ENCODE measurements at regions not wholly inside any gene's neighbourhood (a gene's known extent, or its start where the extent isn't known, plus 50 kb on each side); places are given as distances from the start of the nearest gene placed in this dataset.

- Histone ChIP-seq H2BK5ac (ENCODE audit: low read depth, low read length, poor library complexity, severe bottlenecking) (no peak overlapping the region), H3K4me2 (ENCODE audit: low read depth, low read length) (no peak overlapping the region), H4K8ac (ENCODE audit: low read depth in 2 of 2, low read length in 2 of 2) (no peak overlapping the region), H3K9me3 (ENCODE audit: control insufficient read depth, insufficient read depth, low read length) (no peaks in the 10 kb centered on the region), H3K27ac (ENCODE audit: insufficient read depth, low read length) (no peak overlapping the region), H3K27me3 (ENCODE audit: control insufficient read depth, insufficient read depth, low read length) (no peaks in the 10 kb centered on the region), H2AK9ac (replicated peaks; ENCODE audit: low read depth, low read length, poor library complexity) (no peak overlapping the region), H4K91ac (ENCODE audit: insufficient read depth, low read depth, low read length) (no peak overlapping the region), H3K36me3 (ENCODE audit: control insufficient read depth, insufficient read depth, low read length) (no peaks in the 10 kb centered on the region), H4K5ac (ENCODE audit: low read depth, low read length) (no peak overlapping the region), H3K18ac (ENCODE audit: low read depth, low read length) (no peak overlapping the region), H2BK120ac (ENCODE audit: low read depth, low read length) (no peak overlapping the region), H3K4me3 (ENCODE audit: insufficient read depth, low read depth, low read length) (no peak overlapping the region), H3K14ac (replicated peaks; ENCODE audit: low read depth, low read length) (no peak overlapping the region), H3K23ac (ENCODE audit: low read depth, low read length) (no peak overlapping the region), H2AK5ac (ENCODE audit: low read depth, low read length) (no peak overlapping the region), H3K4me1 (ENCODE audit: control insufficient read depth, insufficient read depth, low read length) (no peaks in the 10 kb centered on the region), H2BK15ac (ENCODE audit: low read depth, low read length) (no peak overlapping the region), H3K56ac (ENCODE audit: extremely low read depth, insufficient read depth, low read length) (no peak overlapping the region), H3K9me1 (ENCODE audit: insufficient read depth, low read length) (no peaks in the 10 kb centered on the region), H3K79me1 (ENCODE audit: low read depth in 1 of 2, low read length in 2 of 2) (no peaks in the 10 kb centered on the region), H3K9ac (ENCODE audit: low read depth, low read length) (no peak overlapping the region), H4K20me1 (ENCODE audit: insufficient read depth, low read length) (no peaks in the 10 kb centered on the region), H2BK20ac (ENCODE audit: low read depth, low read length) (no peak overlapping the region), H3K4ac (ENCODE audit: low read depth, low read length) (no peak overlapping the region), H2AFZ (replicated peaks; ENCODE audit: low read length, poor library complexity) (no peak overlapping the region)
- TF ChIP-seq RAD21 (IDR thresholded peaks at IDR 0.05; ENCODE audit: low read length) (no peak), CTCF (conservative IDR thresholded peaks at IDR 0.05; ENCODE audit: low read depth, low read length) (no peak), SMC3 (IDR thresholded peaks at IDR 0.05; ENCODE audit: low read depth, low read length) (no peak), POLR2A (IDR thresholded peaks at IDR 0.05; ENCODE audit: low read depth, low read length) (no peak), USF2 (IDR thresholded peaks at IDR 0.05; ENCODE audit: low read depth, low read length) (no peak), MXI1 (IDR thresholded peaks at IDR 0.05; ENCODE audit: borderline replicate concordance, low read depth, low read length) (no peak), BHLHE40 (IDR thresholded peaks at IDR 0.05; ENCODE audit: low read depth, low read length) (no peak), NFE2L2 (IDR thresholded peaks at IDR 0.05; ENCODE audit: low read depth, low read length) (no peak), FOS (IDR thresholded peaks at IDR 0.05; ENCODE audit: low read depth, low read length) (no peak), ELK1 (IDR thresholded peaks at IDR 0.05; ENCODE audit: borderline replicate concordance, low read depth, low read length) (no peak), CEBPB (IDR thresholded peaks at IDR 0.05; ENCODE audit: low read depth, low read length) (no peak)
- intact Hi-C loops (cut with micrococcal nuclease) (no loop called here), dilution Hi-C loops (cut with HindIII; ENCODE audit: low sequenced_read_pairs, unreplicated experiment) (no loop called here), in situ Hi-C loops (cut with MboI; ENCODE audit: low sequenced_read_pairs) (no loop called here)
- POLR2A ChIA-PET (ENCODE audit: unreplicated experiment): no interaction called here
- BruUV-seq (replicated peaks): no TSS peak
- CTCF ChIA-PET: no interaction called here
- no peak for ATAC-seq (ENCODE audit: low read depth)
- no peak for DNase-seq
- no CpG with 5 or more reads among the region's 2 CpGs for WGBS, 2 experiments (ENCODE audit: extremely low coverage in 2 of 2, insufficient read length in 1 of 2)
Measured at GRCh38 chrX:30961387-30962174, 72.5 kb upstream of the TAB3 start.

Measured in IMR-90 (cell line).